Hepatocyte (in vitro differentiated cells): ENCODE measurements at regions not wholly inside any gene's neighbourhood (a gene's known extent, or its start where the extent isn't known, plus 50 kb on each side); places are given as distances from the start of the nearest gene placed in this dataset. TPM values are rescaled to one million over a fixed set of nuclear protein-coding genes. Genes with fewer than 3 reads are reported as not detected.

Source experiments
- DNase-seq: peaks from one replicate; pipeline ENCODE4 v3.0.0-alpha.2; 2016; ENCODE audit warnings: low spot score
- H2AFZ ChIP-seq: fragments of 200-600 bp; sonication (generic); 2 replicates; pipeline ENCODE4 v1.6.0; 2016; ENCODE audit warnings: antibody characterized with exemption, mild to moderate bottlenecking
- H3K27ac ChIP-seq: fragments of 200-600 bp; sonication (generic); 2 replicates; pipeline ENCODE4 v1.5.1; 2016; ENCODE audit warnings: mild to moderate bottlenecking
- H3K27me3 ChIP-seq: fragments of 200-600 bp; sonication (generic); 2 replicates; pipeline ENCODE4 v1.6.1; 2016
- H3K36me3 ChIP-seq: fragments of 200-600 bp; sonication (generic); replicated peaks from 2 replicates; pipeline ENCODE4 v1.5.1; 2016; ENCODE audit warnings: low read depth; ENCODE audit not compliant: insufficient read depth
- H3K4me1 ChIP-seq: fragments of 200-600 bp; sonication (generic); 2 replicates; pipeline ENCODE4 v1.5.1; 2016; ENCODE audit warnings: mild to moderate bottlenecking, moderate library complexity; ENCODE audit not compliant: insufficient read depth
- H3K4me2 ChIP-seq: fragments of 200-600 bp; sonication (generic); 2 replicates; pipeline ENCODE4 v1.6.0; 2016
- H3K4me3 ChIP-seq: fragments of 200-600 bp; sonication (generic); 2 replicates; pipeline ENCODE4 v1.5.1; 2016; ENCODE audit warnings: mild to moderate bottlenecking
- H3K79me2 ChIP-seq: fragments of 200-600 bp; sonication (generic); 2 replicates; pipeline ENCODE4 v1.6.0; 2017; ENCODE audit warnings: mild to moderate bottlenecking
- H3K9me2 ChIP-seq: fragments of 200-600 bp; sonication (generic); replicated peaks from 2 replicates; pipeline ENCODE4 v1.6.0; 2017; ENCODE audit warnings: mild to moderate bottlenecking; ENCODE audit not compliant: insufficient read depth
- H3K9me3 ChIP-seq: fragments of 200-600 bp; sonication (generic); 2 replicates; pipeline ENCODE4 v1.5.1; 2016; ENCODE audit warnings: low read depth, mild to moderate bottlenecking
- H4K20me1 ChIP-seq: fragments of 200-600 bp; sonication (generic); 2 replicates; pipeline ENCODE4 v1.6.0; 2016; ENCODE audit warnings: mild to moderate bottlenecking; ENCODE audit not compliant: insufficient read depth, poor library complexity, severe bottlenecking
- CTCF ChIP-seq: fragments of 200-600 bp; sonication (generic); IDR thresholded peaks from 2 replicates; pipeline ENCODE4 v1.5.1; 2016; ENCODE audit warnings: antibody characterized with exemption, mild to moderate bottlenecking; ENCODE audit not compliant: poor library complexity
- EZH2 ChIP-seq: fragments of 200-600 bp; sonication (generic); IDR thresholded peaks from 2 replicates; pipeline ENCODE4 v1.6.1; 2016; ENCODE audit warnings: antibody characterized with exemption, mild to moderate bottlenecking, borderline replicate concordance
- EZH2phosphoT487 ChIP-seq: fragments of 200-600 bp; sonication (generic); IDR thresholded peaks from one replicate; pipeline ENCODE4 v1.6.1; 2018; ENCODE audit warnings: antibody characterized with exemption, mild to moderate bottlenecking, low read depth, moderate library complexity; ENCODE audit not compliant: unreplicated experiment, severe bottlenecking
- WGBS: methylation state at CpG from one replicate; pipeline ENCODE4 v1.1.6; 2016; ENCODE audit warnings: low lambda C conversion rate; ENCODE audit errors: missing lambda C conversion rate; 5-methylcytosine and 5-hydroxymethylcytosine counted together
- small RNA-seq: library from RNA; depleted of rRNA; stranded (forward); fragments of <200 nt; gene quantifications from one replicate; pipeline ENCODE3, GENCODE V24; 2014

- TF ChIP-seq EZH2phosphoT487: no peak
- no peak for TF ChIP-seq CTCF
- TF ChIP-seq EZH2: no peak
- Histone ChIP-seq H3K27me3 (no peaks in the 10 kb centered on the region), H3K4me3 (no peak overlapping the region), H3K27ac (no peak overlapping the region), H3K9me3 (no peaks in the 10 kb centered on the region), H3K4me1 (no peaks in the 10 kb centered on the region), H4K20me1 (no peaks in the 10 kb centered on the region), H3K79me2 (no peaks in the 10 kb centered on the region), H3K9me2 (no peaks in the 10 kb centered on the region), H2AFZ (no peak overlapping the region), H3K36me3 (no peaks in the 10 kb centered on the region), H3K4me2 (no peak overlapping the region)
- DNase-seq: no peak
- WGBS: 83% methylated on average over 2 of the region's 2 CpGs
Measured at GRCh38 chr10:43699516-43699915, 50.8 kb upstream of the ZNF32 start.

Small RNA genes in the stretch of these regions (small RNA-seq; reads per million reads assigned to genes)
- gene UQCRHP3: not detected
